ENCODE measurements at regions not wholly inside any gene's neighbourhood (a gene's known extent, or its start where the extent isn't known, plus 50 kb on each side); places are given as distances from the start of the nearest gene placed in this dataset.

GRCh38 chr6:71509191-71510005 lies 220.8 kb downstream of the OGFRL1 start:
- TF ChIP-seq CTCF (IDR thresholded peaks at IDR 0.05) (no peak), POLR2A (IDR thresholded peaks at IDR 0.05) (no peak)
